ENCODE measurements at regions not wholly inside any gene's neighbourhood (a gene's known extent, or its start where the extent isn't known, plus 50 kb on each side); places are given as distances from the start of the nearest gene placed in this dataset.
"Not testable (repeated sequence)": the region's sequence is repeated elsewhere in the genome, so short reads cannot be mapped to it uniquely, and the experiment has no call there.

DNA sequence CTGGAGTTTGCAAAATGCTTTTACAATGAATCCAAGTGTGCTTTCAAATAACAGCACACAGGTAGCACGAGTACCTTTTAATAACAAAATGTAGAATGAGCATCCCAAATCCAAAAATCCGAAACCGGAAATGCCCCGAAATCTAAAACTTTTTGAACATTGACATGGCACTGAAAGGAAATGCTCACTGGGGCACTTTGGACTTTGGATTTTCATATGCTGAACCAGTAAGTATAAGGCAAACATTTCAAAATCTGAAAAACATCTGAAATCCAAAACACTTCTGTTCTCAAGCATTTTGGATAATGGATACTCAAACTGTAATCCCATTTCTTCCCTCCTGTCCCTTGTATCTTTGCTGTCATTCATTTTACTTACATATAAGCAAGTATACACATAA is 50.1 kb downstream of the GCNT4 start:
- DNase-seq = no peak

DNA sequence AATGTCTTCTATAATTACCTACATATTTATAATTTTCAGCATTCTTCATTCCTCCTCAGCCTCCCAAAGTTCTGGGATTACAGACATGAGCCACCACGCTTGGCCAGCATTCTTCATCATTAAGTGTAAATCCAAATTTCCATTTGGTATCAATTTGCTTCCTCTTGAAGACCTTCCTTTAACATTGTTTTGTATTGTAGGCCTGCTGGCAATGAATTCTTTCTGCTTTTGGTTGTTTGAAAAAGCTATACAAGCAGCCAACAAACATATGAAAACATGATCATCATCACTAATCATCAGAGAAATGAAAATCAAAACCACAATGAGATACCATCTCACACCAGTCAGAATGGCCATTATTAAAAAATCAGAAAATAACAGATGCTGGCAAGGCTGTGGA is 56.4 kb downstream of the GCNT4 start:
- DNase-seq = no peak

DNA sequence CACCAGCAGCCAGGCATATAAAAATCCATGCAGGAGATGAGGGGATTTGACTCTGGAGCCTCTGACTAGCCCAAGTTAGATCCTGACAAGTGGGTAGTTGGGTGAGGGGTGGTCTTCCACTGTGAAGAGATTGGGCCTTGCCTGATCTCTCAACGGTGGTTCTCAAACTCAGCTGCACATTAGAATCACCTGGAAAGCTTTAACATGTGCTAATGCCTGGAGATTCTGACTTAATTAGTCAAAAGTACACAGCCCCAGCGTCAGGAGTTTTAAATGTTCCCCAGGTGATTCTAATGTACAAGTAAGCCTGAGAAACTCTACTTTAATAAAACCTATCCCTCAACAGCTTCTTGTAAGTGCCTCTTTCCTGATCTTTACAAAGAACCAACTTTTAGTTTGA is 57.5 kb downstream of the GCNT4 start:
- no peak for DNase-seq

DNA sequence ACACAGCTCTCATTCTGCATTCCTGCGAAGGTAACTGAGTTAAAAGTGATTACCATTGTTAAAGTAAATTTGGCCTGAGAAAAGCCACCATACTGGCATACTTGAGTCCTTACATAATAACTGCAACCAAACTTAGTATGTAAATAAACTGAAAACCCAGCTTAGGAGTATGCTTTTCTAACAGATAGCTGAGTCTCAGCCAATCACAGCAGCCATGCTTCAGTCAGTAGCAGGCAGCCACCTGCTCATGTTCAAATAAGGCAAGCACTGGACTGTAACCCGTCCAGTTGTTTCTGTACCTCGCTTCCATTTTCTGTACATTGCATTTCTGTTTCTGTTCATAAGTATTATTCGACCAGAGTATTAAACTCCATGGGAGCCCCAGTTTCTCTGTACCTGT is 58.6 kb downstream of the GCNT4 start:
- no peak for DNase-seq

DNA sequence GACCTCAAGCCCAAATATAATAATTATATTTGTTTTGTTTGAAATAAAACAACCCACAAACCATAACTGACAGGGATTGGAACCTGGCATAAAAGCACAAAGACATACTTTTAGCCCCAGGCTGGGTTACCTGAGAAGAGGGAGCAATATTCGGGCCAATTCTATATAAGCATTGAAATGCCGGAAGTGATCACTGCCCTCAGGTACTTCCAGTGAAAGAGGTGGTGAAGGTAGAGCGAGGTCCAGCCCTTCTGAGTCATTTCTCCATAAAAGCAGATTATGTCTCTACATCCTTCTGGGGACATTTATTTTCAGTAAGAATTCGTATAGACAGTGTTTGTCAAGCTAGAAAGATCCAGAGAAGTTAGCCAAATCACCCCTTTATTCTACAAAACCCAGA is 59.6 kb downstream of the GCNT4 start:
- no peak for DNase-seq

DNA sequence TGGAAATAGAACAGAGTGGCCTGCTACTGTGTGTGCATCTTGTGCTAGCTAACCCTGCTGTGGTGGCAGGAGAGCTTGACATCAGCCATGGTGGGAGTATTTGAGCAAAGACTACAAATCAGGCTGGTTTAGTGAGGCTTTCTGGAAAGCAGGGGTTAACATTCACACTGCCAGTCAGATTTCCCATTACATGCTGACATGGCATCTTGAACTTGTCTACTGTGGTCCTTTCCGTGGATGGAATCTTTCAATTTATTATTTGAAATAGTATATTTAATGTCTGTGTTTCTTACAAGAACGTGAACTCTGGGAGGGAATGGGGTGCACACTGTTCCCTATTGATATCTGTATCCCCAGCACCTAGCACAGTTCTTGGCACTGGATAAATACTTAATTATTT is 60.8 kb downstream of the GCNT4 start:
- DNase-seq = no peak

DNA sequence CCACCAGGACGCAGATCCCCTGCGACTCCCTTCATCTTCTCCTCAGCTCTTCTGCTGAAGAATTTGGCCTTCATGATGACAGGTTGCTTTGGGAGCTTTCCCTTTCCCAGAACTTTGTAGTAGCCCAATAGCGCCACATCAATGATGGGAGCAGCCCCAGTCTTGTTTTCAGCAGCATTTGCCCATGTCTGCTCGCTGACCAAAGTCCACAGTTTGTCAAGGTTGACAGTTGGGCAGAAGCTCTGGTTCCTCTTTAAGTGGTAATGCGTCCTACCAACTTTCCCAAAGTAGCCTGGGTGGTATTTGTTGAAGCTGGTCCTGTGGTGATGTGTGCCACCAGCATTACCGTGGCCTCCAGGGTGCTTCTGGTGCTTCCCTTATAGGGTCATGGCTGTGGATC is 62.2 kb downstream of the GCNT4 start:
- no peak for DNase-seq

DNA sequence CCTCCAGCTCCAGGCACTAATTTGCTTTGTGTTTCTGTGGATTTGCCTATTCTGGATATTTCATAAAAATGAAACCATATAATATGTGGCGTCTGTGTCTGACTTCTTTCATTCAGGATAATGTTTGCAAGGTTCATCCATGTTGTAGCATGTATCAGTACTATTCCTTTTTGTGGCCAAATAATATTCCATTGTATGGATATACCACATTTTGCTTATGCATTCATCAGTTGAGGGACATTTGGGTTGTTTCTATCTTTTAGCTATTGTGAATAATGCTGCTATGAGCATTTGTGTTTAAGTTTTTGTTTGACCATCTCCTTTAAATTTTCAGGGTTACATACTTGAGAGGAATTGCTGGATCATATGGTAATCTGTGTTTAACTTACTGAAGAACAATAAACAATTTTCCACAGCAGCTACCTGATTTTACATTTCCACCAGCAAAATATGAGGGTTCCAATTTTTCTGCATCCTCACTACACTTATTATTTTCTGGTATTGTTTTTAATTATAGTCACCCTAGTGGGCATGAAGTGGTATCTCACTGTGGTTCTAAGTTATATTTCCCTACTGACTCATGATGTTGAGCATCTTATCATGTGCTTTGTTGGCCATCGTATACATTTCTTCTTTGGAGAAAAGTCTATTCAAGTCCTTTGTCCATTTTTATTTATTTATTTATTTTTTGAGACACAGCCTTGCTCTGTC is 63.9 kb downstream of the GCNT4 start:
- no peak for DNase-seq

DNA sequence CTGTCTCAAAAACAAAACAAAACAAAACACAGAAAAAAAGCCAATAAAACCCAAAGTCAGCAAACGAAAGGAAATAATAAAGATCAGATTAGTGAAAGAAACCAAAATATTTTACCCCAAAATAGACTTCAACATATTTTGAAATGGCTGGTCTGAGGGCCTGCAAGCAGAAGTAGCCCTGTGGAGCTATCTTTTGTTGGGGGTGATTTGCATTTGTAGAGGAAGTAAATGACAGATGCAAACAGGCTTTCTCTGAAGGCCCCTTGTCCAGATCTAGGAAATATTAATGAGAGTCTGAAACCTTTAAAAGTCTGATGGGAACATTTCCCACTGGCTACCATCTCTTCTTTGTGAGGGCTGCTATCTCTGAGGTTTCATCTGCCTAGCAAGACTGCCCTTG is 74.0 kb downstream of the GCNT4 start:
- no peak for DNase-seq

DNA sequence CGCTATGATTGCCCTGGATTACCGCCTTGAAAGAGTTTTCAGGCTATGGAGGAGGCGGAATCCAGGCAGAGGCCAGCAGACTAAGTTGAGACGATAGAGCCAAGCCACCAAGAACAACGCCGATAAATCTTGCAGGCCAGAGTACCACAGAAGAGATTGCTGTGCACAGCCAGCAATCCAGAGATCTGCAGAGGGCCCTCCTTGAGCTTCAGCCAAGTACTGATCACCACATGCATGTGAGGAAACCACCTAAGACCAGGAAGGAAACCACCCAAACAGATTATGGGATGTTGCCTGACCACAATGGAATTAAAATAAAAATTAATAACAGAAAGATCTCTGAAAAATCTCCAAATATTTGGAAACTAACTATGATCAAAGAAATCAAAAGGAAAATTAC is 74.9 kb downstream of the GCNT4 start:
- DNase-seq = no peak

DNA sequence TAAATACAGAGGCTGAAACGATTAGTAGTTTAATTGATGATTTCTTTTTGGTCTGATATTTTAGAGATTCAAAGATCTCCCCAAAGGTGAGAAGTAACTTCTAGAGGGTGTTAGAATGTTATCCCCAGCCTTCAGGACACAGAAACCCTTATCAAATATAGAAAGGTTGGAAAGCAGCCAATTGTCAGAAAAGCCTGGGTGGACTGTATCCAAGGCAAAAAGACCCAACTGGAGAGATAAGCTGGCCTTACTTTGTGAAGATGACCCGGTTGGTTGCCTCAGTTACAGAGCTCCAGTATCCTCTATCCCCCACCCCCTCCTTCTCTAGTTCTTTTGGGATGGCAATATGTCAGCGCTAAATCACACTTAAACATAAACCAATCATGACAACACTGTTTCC is 75.7 kb downstream of the GCNT4 start:
- DNase-seq = no peak

DNA sequence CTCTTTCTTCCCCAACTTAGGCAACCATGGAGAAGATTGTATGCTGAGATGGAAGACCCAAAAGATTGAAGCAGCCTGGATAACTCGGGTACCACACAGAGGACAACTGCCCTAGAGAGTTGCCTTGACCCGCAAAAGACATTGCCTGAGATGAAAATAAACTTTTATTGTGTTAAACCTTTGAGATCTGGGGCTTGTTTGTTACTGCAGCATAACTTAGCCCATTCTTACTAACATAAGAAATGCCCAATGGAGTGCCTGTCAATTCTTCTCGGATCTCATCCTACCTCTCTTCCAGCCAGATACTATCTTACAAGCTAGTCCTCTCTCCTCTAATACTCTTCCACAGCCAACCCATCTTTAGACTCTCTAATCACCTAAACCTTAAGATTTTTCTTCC is 76.8 kb downstream of the GCNT4 start:
- no peak for DNase-seq

DNA sequence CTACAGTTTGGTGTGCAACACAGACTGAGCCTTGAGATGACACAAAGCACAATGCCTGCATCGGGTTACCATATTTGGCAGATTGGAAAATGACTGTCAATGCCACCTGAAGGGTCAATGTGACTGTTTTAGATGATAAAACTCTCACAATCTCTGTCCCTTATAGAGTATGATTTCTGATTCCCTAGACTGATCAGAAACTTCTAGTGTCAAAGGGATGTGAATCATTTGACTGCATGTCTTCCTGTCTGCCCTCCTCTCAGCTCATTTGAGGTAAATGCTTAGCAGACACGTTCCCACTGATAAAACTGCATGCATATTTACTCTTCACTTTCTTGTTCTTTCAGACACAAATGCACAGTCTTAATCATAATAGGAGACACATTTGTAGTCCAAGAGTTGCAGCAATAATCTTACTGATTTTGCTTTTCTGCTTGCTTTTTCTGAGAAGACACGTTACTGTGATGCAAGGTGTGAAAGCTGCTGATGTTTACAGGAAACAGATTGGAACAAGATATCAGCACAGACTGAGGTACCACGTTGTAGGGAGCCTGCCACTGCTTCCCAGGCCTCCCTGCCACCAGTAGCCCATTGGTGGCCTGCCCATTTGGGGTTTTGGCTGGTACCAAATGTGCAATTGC is 77.8 kb downstream of the GCNT4 start:
- DNase-seq = no peak

DNA sequence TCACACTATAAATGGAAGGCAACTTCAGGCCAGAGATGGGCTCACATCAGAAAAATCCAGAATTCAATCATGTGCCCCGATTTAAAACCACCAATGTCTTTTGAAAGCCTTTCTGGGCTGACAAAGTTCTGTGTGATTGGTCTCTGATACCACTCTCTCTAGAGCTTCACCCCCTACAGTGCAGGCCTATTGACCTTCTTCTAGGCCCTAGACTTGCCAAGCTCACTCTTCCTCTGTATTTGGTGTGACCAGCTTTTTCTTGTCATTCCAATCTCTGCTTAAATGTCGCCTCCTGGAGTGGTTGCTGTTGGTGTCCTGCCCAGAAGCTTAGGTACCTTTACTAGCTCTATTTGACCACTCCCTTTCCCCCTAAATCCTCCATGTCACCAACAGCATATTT is 78.7 kb downstream of the GCNT4 start:
- no peak for DNase-seq

DNA sequence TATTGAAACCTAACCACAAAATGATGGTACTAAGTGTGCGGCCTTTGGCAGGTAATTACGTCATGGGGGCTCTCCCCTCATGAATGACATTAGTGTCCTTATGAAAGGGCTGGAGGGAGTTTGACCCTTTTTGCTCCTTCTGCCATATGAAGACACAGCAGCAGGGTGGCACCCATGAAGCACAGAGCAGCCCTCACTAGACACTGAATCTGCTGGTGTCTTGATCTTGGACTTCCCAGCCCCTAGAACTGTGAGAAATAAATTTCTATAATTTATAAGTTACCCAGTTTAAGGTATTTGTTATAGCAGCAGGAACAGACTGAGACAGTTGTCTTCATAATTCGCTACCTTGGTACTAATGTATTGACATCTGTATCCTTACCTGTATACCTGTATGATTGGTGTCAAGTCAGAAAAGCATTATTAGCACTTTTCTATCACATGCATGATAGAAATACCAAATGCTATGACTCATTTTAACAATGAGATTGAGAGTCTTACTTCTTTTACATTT is 80.4 kb downstream of the GCNT4 start:
- DNase-seq = no peak

DNA sequence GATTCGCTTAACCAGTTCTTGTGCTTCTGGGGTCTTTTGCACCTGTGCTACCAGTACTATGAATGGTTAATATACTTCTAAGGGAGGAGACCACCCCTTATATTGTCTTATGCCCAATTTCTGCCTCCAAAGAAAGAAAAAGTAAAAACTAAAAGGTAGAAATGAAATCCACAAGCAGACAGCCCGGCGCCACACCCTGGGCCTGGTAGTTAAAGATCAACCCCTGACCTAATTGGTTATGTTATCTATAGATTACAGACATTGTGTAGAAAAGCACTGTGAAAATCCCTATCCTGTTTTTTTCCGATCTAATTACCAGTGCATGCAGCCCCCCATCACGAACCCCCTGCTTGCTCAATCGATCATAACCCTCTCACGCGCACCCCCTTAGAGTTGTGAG is 81.5 kb downstream of the GCNT4 start:
- not testable (repeated sequence) for DNase-seq

DNA sequence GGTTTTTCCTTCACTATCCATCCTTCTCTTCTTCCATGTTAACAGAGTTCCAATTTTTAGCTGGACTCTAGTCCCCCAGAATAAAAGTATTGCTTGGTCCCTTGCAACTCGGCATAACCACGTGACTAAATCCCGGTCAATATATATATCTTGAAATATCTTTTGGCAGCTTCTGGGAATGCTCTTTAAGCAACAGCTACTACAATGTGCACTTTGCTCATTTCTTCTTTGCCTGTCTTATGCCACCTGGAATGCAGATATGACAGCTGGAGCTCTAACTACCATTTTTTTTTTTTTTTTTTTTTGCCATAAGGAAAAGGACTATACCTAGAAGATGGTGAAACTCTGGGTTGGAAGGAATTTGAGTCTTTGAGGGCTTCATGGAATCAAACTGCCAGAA is 82.6 kb downstream of the GCNT4 start:
- no peak for DNase-seq

DNA sequence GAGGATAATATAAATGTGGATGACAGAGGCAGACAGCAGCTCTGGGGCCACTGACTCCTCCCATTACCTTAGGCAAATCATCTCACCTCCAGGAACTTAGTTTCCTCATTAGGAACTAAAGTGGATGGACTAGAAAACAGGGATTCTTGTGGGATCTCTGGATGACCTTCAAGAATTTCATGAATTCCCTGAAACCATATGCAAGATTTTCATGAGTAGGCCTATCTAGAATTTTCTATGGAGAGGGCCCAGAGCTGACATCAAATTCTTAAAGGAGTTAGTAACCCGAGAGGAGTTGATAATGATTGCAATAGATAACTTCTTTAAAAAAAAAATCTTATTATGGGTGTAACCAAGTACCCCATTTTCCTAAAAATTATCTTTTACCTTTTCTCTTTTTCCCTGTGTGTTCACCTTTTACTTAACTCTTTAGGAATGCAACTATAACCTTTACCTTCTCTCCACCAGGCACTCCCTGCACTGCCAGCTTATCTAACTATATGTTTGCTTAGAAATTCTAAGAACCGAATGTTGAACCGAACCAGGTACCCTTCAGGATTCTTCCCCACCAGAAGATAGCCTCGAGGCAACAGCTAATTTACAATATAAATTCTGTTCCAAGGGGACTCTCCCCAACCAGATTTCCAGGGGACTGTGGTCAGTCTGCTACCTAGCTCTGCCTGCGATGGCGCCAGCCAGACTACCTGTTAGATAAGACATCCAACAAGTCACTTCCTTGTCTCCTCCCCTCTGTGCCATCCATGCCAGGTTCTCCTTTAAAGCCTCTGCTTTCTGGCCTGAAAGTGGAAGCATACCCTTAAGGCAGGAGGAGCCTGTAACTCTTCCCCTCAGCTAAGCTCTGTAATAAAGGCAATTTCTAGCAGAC is 86.0 kb downstream of the GCNT4 start:
- no peak for DNase-seq

DNA sequence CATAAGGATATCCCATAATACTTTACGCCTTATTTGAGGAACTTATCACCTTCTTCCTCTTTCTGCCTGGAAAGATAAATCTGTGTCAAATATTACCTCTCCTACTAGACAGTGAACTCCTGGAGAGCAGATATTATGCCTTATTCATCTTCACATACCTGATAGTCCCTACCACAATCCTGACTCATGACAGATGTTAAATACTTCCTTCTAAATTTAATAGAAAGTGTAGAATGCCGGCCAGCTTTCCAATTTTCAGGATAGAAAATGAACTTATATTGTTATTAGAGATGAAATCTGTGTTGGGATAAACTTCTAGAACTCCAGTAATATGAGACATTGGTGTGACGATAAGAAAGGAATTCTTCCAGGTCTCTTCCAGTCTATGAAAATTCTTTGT is 89.0 kb downstream of the GCNT4 start:
- no peak for DNase-seq

DNA sequence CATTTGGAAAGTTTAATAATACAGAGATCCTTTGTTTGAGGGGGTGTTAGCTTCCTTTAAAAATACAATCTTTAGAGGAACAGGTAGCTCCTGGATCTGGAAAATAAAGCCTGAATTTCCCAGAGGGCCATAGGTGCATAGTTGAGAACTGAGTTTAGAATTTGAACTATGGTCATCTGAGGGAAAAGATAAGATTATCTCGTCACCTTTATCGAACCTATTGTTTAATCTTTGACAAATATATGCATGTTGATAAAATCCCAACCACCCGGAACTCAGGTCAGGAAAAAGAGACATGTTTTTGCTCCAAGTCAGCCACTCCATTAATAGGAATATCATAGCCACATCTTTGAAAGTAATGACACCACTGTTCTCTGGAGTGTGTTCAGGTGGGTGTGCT is 91.7 kb upstream of the FAM169A start:
- DNase-seq = no peak

DNA sequence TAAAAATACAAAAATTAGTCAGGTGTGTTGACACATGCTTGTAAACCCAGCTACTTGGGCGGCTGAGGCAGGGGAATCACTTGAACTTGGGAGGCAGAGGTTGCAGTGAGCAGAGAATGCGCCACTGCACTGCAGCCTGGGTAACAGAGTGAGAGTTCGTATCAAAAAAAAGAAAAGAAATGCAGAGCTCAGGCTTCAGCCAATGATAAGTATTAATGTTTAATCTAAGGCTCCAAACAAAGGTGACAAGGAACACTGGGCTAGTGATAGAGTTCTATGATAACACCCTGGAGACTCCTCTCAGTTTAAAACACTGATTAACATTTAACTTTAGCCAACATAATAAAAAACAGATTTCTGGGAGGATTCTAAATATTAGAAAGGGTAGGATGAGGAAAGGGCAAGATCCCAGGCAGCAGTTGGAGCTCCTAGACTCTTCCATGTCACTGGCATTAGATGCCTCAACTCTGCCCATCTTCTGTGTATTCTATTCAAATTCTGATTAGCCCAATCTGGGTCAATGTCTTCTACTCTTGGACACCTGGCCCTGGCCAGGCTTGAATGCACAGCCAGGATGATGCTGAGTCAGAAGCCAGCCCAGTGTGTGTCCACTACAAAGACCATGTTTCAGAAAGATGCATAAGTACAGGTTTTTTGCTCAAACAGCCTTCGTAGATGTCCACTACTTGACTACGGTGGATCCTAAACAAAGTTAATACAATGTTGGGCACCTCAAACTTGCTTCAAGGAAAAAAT is 91.0 kb upstream of the FAM169A start:
- DNase-seq = no peak

DNA sequence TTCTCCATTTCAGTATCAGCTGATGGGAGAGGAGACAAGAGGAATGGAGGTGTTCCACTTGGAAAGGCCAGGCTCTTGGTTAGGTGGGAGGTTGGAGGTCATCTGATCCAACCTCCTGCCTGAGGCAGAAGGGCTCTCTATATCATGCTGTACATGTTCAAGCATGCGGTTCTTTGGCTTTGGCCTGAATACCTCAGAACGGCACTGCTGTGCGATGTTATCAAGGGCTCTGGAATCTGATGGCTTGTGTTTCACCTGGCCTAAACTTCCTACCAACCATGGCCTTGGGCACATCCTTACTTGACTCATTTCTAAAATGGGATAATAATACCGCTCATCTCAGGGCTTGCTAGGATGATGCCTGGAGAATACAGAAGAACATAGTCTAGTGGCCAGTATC is 90.1 kb upstream of the FAM169A start:
- no peak for DNase-seq
